Heart left ventricle (tissue), 16 donors: ENCODE measurements at regions not wholly inside any gene's neighbourhood (a gene's known extent, or its start where the extent isn't known, plus 50 kb on each side); places are given as distances from the start of the nearest gene placed in this dataset.
"Not testable (repeated sequence)": the region's sequence is repeated elsewhere in the genome, so short reads cannot be mapped to it uniquely, and the experiment has no call there.

Source experiments
- ATAC-seq, 4 donors: fragments of 200-7000 bp; cut with Tn5 transposase; one replicate each; pipeline ENCODE4 v1.9.1; 2020 to 2022; ENCODE audit warnings: moderate library complexity in 4 of 4, mild to moderate bottlenecking in 3 of 4, moderate number of reproducible peaks in 1 of 4
- DNase-seq, 5 donors: peaks; one replicate each; pipeline ENCODE4 v3.0.0-alpha.2; 2020
- H3K27ac ChIP-seq, 12 donors: fragments of 200-600 bp; sonication (generic) in 4 of 12; one replicate each; pipeline versions ENCODE4 v1.5.0 to v1.8.0; 2016 to 2022; ENCODE audit warnings: mild to moderate bottlenecking in 2 of 12
- H3K27me3 ChIP-seq, 9 donors: fragments of 200-600 bp; sonication (generic) in 2 of 9; one replicate each; pipeline versions ENCODE4 v1.5.1 to v1.8.0; 2016 to 2022; ENCODE audit warnings: mild to moderate bottlenecking in 3 of 9
- H3K36me3 ChIP-seq, 9 donors: fragments of 200-600 bp; sonication (generic) in 2 of 9; one replicate each; pipeline versions ENCODE4 v1.5.0 to v1.8.0; 2018 to 2022; ENCODE audit warnings: mild to moderate bottlenecking in 2 of 9
- H3K4me1 ChIP-seq, 12 donors: fragments of 200-600 bp; sonication (generic) in 4 of 12; one replicate each; pipeline versions ENCODE4 v1.5.0 to v1.8.0; 2016 to 2022; ENCODE audit warnings: mild to moderate bottlenecking in 3 of 12
- H3K4me3 ChIP-seq, 12 donors: fragments of 200-600 bp; sonication (generic) in 4 of 12; one replicate each; pipeline versions ENCODE4 v1.5.0 to v1.8.0; 2017 to 2022; ENCODE audit warnings: mild to moderate bottlenecking in 9 of 12, moderate library complexity in 4 of 12
- H3K9me3 ChIP-seq, 12 donors: fragments of 200-600 bp; sonication (generic) in 4 of 12; one replicate each; pipeline versions ENCODE4 v1.5.0 to v1.8.0; 2016 to 2022; ENCODE audit warnings: mild to moderate bottlenecking in 1 of 12
- CTCF ChIP-seq, 12 donors: fragments of 200-600 bp; sonication (generic) in 4 of 12; IDR thresholded peaks; one replicate each; pipeline versions ENCODE4 v1.5.0 to v1.8.0; 2018 to 2022; ENCODE audit warnings: antibody characterized with exemption in 12 of 12, mild to moderate bottlenecking in 5 of 12
- POLR2A ChIP-seq, 2 donors: fragments of 450-650 bp; IDR thresholded peaks; one replicate each; pipeline ENCODE4 v1.6.1; 2017; ENCODE audit warnings: antibody characterized with exemption in 2 of 2, mild to moderate bottlenecking in 2 of 2, moderate library complexity in 2 of 2
- WGBS, 4 donors: extraction: QIAGEN DNeasy Blood & Tissue Kit in 2 of 4; methylation state at CpG; one replicate each; pipeline versions ENCODE4 v1.1.5 to v1.1.7; 2013 to 2018; 5-methylcytosine and 5-hydroxymethylcytosine counted together
- intact Hi-C, 10 donors: fragments of 100-400 bp; cut with DNase I; formaldehyde crosslinking; loops; one replicate each; pipeline versions ENCODE4 v1.11.1 to v1.14.2; 2022
- donor health status: ischemic (EF 13 %, LVEDD 7.1; RV severe dilation, severe dysfunction).
- donor health status: healthy with polysubstance abuse.
- donor health status: DM: no; HTN: yes; CAD: no.
- donor health status: DM: no; HTN: no; CAD: no.
- donor health status: ischemic (EF 25% LVEDD 6.9; RV normal size, moderate dysfunction).
- donor health status: ischemic (EF 25% LVEDD 5.7; RV mildly dilated, moderate dysfunction).
- donor health status: healthy.
- donor health status: DM: yes; HTN: yes; CAD: no.
- donor health status: ischemic (EF 35%, LVEDD 5.7; RV mildly dilated, moderate dysfunction).
- donor health status: nonischemic (EF 11% LVEDD 7.7; RV severe dilation, severe dysfunction).
- donor health status: DM: yes; HTN: yes; CAD: no.
- donor health status: PGD.
- donor health status: ischemic (EF 29% LVEDD 5.4; RV normal size, mild dysfunction).
- donor health status: nonischemic (EF 23%, LVEDD 6.1; RV moderate dilation, normal function).

GRCh38 chr2:17136877-17137276 lies 381.4 kb downstream of the RAD51AP2 start:
- ATAC-seq: no peak
- Histone ChIP-seq H3K9me3 (no peaks in the 10 kb centered on the region), H3K4me1 (no peaks in the 10 kb centered on the region), H3K4me3 (no peak overlapping the region), H3K27me3 (peaks cover 0 to 6% (median 0%) of the 10 kb centered on the region in 9 donors), H3K27ac (no peak overlapping the region), H3K36me3 (no peaks in the 10 kb centered on the region)
- TF ChIP-seq POLR2A (IDR thresholded peaks at IDR 0.05) (no peak), CTCF (IDR thresholded peaks at IDR 0.05) (no peak)
- intact Hi-C loops: no loop called here
- DNase-seq: no peak
- 39 to 82% (median 59%) methylated on average over 2 of the region's 2 CpGs for WGBS, 4 donors

GRCh38 chr2:17136231-17136630 lies 382.0 kb downstream of the RAD51AP2 start:
- H3K4me3 ChIP-seq: no peak overlapping the region
- no peaks in the 10 kb centered on the region for H3K9me3 ChIP-seq
- WGBS, 4 donors: 59 to 62% (median 61%) methylated on average over 3 of the region's 3 CpGs
- no peak overlapping the region for H3K27ac ChIP-seq
- intact Hi-C loops: no loop called here
- H3K36me3 ChIP-seq: no peaks in the 10 kb centered on the region
- no peaks in the 10 kb centered on the region for H3K4me1 ChIP-seq
- H3K27me3 ChIP-seq: peaks cover 0 to 6% (median 0%) of the 10 kb centered on the region in 9 donors
- DNase-seq (no peak), ATAC-seq (no peak)
- TF ChIP-seq CTCF (IDR thresholded peaks at IDR 0.05): no peak
- no peak for TF ChIP-seq POLR2A (IDR thresholded peaks at IDR 0.05)

GRCh38 chr2:17135619-17136018 lies 382.6 kb downstream of the RAD51AP2 start:
- no peaks in the 10 kb centered on the region for H3K9me3 ChIP-seq
- peaks cover 0 to 6% (median 0%) of the 10 kb centered on the region in 9 donors for H3K27me3 ChIP-seq
- H3K27ac ChIP-seq: no peak overlapping the region
- intact Hi-C loops: no loop called here
- no peak for TF ChIP-seq POLR2A (IDR thresholded peaks at IDR 0.05)
- TF ChIP-seq CTCF (IDR thresholded peaks at IDR 0.05): no peak
- H3K4me3 ChIP-seq: no peak overlapping the region
- 86 to 95% (median 91%) methylated on average over 1 of the region's 1 CpG for WGBS, 4 donors
- DNase-seq (no peak), ATAC-seq (no peak)
- no peaks in the 10 kb centered on the region for H3K4me1 ChIP-seq
- H3K36me3 ChIP-seq: no peaks in the 10 kb centered on the region

- H3K4me3 ChIP-seq: no peak overlapping the region
- H3K27me3 ChIP-seq: no peaks in the 10 kb centered on the region
- intact Hi-C loops: no loop called here
- ATAC-seq (no peak), DNase-seq (no peak)
- WGBS, 4 donors: 93 to 96% (median 95%) methylated on average over 6 of the region's 6 CpGs
- no peaks in the 10 kb centered on the region for H3K36me3 ChIP-seq
- H3K27ac ChIP-seq: no peak overlapping the region
- no peaks in the 10 kb centered on the region for H3K4me1 ChIP-seq
- TF ChIP-seq CTCF (IDR thresholded peaks at IDR 0.05): no peak
- no peak for TF ChIP-seq POLR2A (IDR thresholded peaks at IDR 0.05)
- H3K9me3 ChIP-seq: no peaks in the 10 kb centered on the region
These were observed 385.1 kb downstream of the RAD51AP2 start for GRCh38 chr2:17133052-17133671.

GRCh38 chr2:17130627-17131026 lies 387.6 kb downstream of the RAD51AP2 start:
- H3K9me3 ChIP-seq, DNase-seq, intact Hi-C loops, ATAC-seq, H3K27me3 ChIP-seq, H3K27ac ChIP-seq, H3K4me3 ChIP-seq, H3K36me3 ChIP-seq, H3K4me1 ChIP-seq: not testable (repeated sequence)
- WGBS, 4 donors: 96 to 100% (median 98%) methylated on average over 3 of the region's 3 CpGs
